ENCODE measurements at regions not wholly inside any gene's neighbourhood (a gene's known extent, or its start where the extent isn't known, plus 50 kb on each side); places are given as distances from the start of the nearest gene placed in this dataset.

- Mint-ChIP-seq H3K36me3 (no peaks in the 10 kb centered on the region), H3K27me3 (peaks cover 0 to 5% (median 0%) of the 10 kb centered on the region in 3 donors), H3K9me3 (no peaks in the 10 kb centered on the region), H3K4me3 (no peak overlapping the region), H3K4me1 (no peaks in the 10 kb centered on the region), H3K27ac (no peak overlapping the region)
- DNase-seq = no peak
- ATAC-seq (ENCODE audit: low read depth in 2 of 2) = no peak
Measured at GRCh38 chr16:55039931-55040330, 109.3 kb downstream of the IRX5 start.

- DNase-seq (no peak), ATAC-seq (ENCODE audit: low read depth in 2 of 2) (no peak)
- Mint-ChIP-seq H3K9me3 (no peaks in the 10 kb centered on the region), H3K4me3 (peak overlapping the region in 1 of 8 donors; percentile 25), H3K4me1 (no peaks in the 10 kb centered on the region), H3K27me3 (peaks cover 0 to 5% (median 5%) of the 10 kb centered on the region in 3 donors), H3K36me3 (no peaks in the 10 kb centered on the region), H3K27ac (no peak overlapping the region)
Measured at GRCh38 chr16:55040366-55041086, 109.9 kb downstream of the IRX5 start.

- Mint-ChIP-seq H3K27ac (no peak overlapping the region), H3K4me1 (no peaks in the 10 kb centered on the region)
Measured at GRCh38 chr16:55041540-55042234, 111.0 kb downstream of the IRX5 start.

GRCh38 chr16:55042556-55043432 lies 112.1 kb downstream of the IRX5 start:
- Mint-ChIP-seq H3K9me3 (no peaks in the 10 kb centered on the region), H3K27me3 (peaks cover 0 to 15% (median 12%) of the 10 kb centered on the region in 3 donors), H3K4me1 (no peaks in the 10 kb centered on the region), H3K4me3 (no peak overlapping the region), H3K27ac (no peak overlapping the region), H3K36me3 (no peaks in the 10 kb centered on the region)
- ATAC-seq (ENCODE audit: low read depth in 2 of 2) = no peak
- no peak for DNase-seq

More at GRCh38 chr16:55041540-55042234, 111.0 kb downstream of the IRX5 start:
- Mint-ChIP-seq H3K9me3 (no peaks in the 10 kb centered on the region), H3K36me3 (no peaks in the 10 kb centered on the region), H3K27me3 (peaks cover 0 to 9% (median 5%) of the 10 kb centered on the region in 3 donors), H3K4me3 (no peak overlapping the region)
- no peak for DNase-seq
- no peak for ATAC-seq (ENCODE audit: low read depth in 2 of 2)

- no peak overlapping the region for H3K4me3 Mint-ChIP-seq
- H3K9me3 Mint-ChIP-seq = no peaks in the 10 kb centered on the region
- ATAC-seq (ENCODE audit: low read depth in 2 of 2) (no peak), DNase-seq (no peak)
- H3K27me3 Mint-ChIP-seq = peaks cover 0 to 16% (median 13%) of the 10 kb centered on the region in 3 donors
- H3K4me1 Mint-ChIP-seq = no peaks in the 10 kb centered on the region
- H3K36me3 Mint-ChIP-seq = no peaks in the 10 kb centered on the region
- H3K27ac Mint-ChIP-seq = peak overlapping the region in 1 of 6 donors; percentile 20
Measured at GRCh38 chr16:55043499-55043898, 112.8 kb downstream of the IRX5 start.

- Mint-ChIP-seq H3K36me3 (no peaks in the 10 kb centered on the region), H3K9me3 (no peaks in the 10 kb centered on the region), H3K27ac (no peak overlapping the region), H3K27me3 (peaks cover 0 to 16% (median 13%) of the 10 kb centered on the region in 3 donors), H3K4me3 (no peak overlapping the region), H3K4me1 (no peaks in the 10 kb centered on the region)
- ATAC-seq (ENCODE audit: low read depth in 2 of 2) (no peak), DNase-seq (no peak)
Measured at GRCh38 chr16:55044201-55044975, 113.7 kb downstream of the IRX5 start.

GRCh38 chr16:55045329-55045728 lies 114.7 kb downstream of the IRX5 start:
- H3K36me3 Mint-ChIP-seq = no peaks in the 10 kb centered on the region
- DNase-seq (no peak), ATAC-seq (ENCODE audit: low read depth in 2 of 2) (no peak)
- no peak overlapping the region for H3K4me3 Mint-ChIP-seq
- peaks cover 0 to 16% (median 13%) of the 10 kb centered on the region in 3 donors for H3K27me3 Mint-ChIP-seq
- H3K4me1 Mint-ChIP-seq = no peaks in the 10 kb centered on the region
- H3K9me3 Mint-ChIP-seq = no peaks in the 10 kb centered on the region
- no peak overlapping the region for H3K27ac Mint-ChIP-seq

GRCh38 chr16:55045756-55046460 lies 115.2 kb downstream of the IRX5 start:
- Mint-ChIP-seq H3K9me3 (no peaks in the 10 kb centered on the region), H3K4me1 (no peaks in the 10 kb centered on the region), H3K27ac (no peak overlapping the region), H3K4me3 (no peak overlapping the region), H3K27me3 (peaks cover 0 to 16% (median 10%) of the 10 kb centered on the region in 3 donors), H3K36me3 (no peaks in the 10 kb centered on the region)
- ATAC-seq (ENCODE audit: low read depth in 2 of 2) (no peak), DNase-seq (no peak)

GRCh38 chr16:55046513-55046912 lies 115.8 kb downstream of the IRX5 start:
- no peak for DNase-seq
- no peak for ATAC-seq (ENCODE audit: low read depth in 2 of 2)
- Mint-ChIP-seq H3K4me3 (no peak overlapping the region), H3K36me3 (no peaks in the 10 kb centered on the region), H3K27me3 (peaks cover 0 to 16% (median 8%) of the 10 kb centered on the region in 3 donors), H3K27ac (no peak overlapping the region), H3K9me3 (no peaks in the 10 kb centered on the region), H3K4me1 (no peaks in the 10 kb centered on the region)

- peak overlapping the region in 1 of 6 donors; percentile 54 for H3K27ac Mint-ChIP-seq
- H3K4me3 Mint-ChIP-seq = no peak overlapping the region
- ATAC-seq (ENCODE audit: low read depth in 2 of 2) = no peak
- H3K27me3 Mint-ChIP-seq = peaks cover 0 to 18% (median 11%) of the 10 kb centered on the region in 3 donors
- H3K36me3 Mint-ChIP-seq = no peaks in the 10 kb centered on the region
- H3K9me3 Mint-ChIP-seq = no peaks in the 10 kb centered on the region
- no peak for DNase-seq
- H3K4me1 Mint-ChIP-seq = no peaks in the 10 kb centered on the region
Measured at GRCh38 chr16:55046916-55047315, 116.3 kb downstream of the IRX5 start.

GRCh38 chr16:55047331-55047730 lies 116.7 kb downstream of the IRX5 start:
- peak overlapping the region in 1 of 6 donors; percentile 54 for H3K27ac Mint-ChIP-seq
- peaks cover 0 to 19% (median 14%) of the 10 kb centered on the region in 3 donors for H3K27me3 Mint-ChIP-seq
- H3K9me3 Mint-ChIP-seq = no peaks in the 10 kb centered on the region
- DNase-seq (no peak), ATAC-seq (ENCODE audit: low read depth in 2 of 2) (no peak)
- no peaks in the 10 kb centered on the region for H3K36me3 Mint-ChIP-seq
- no peak overlapping the region for H3K4me3 Mint-ChIP-seq
- no peaks in the 10 kb centered on the region for H3K4me1 Mint-ChIP-seq

GRCh38 chr16:55047903-55048497 lies 117.3 kb downstream of the IRX5 start:
- ATAC-seq (ENCODE audit: low read depth in 2 of 2) = no peak
- no peaks in the 10 kb centered on the region for H3K36me3 Mint-ChIP-seq
- no peak overlapping the region for H3K4me3 Mint-ChIP-seq
- H3K27ac Mint-ChIP-seq = no peak overlapping the region
- H3K4me1 Mint-ChIP-seq = no peaks in the 10 kb centered on the region
- no peaks in the 10 kb centered on the region for H3K9me3 Mint-ChIP-seq
- DNase-seq = no peak
- H3K27me3 Mint-ChIP-seq = peaks cover 0 to 19% (median 14%) of the 10 kb centered on the region in 3 donors

Measured in naive B cell (primary cell).